AG10803 (cell line): ENCODE measurements at regions not wholly inside any gene's neighbourhood (a gene's known extent, or its start where the extent isn't known, plus 50 kb on each side); places are given as distances from the start of the nearest gene placed in this dataset.

ENCODE experiments used
- DNase-seq: peaks from one replicate; pipeline ENCODE4 v3.0.0; 2010; ENCODE audit warnings: low read depth
- H3K4me3 ChIP-seq: 2 replicates; pipeline ENCODE4 v1.5.1; 2011; ENCODE audit warnings: mild to moderate bottlenecking, low read length, control low read depth
- CTCF ChIP-seq: conservative IDR thresholded peaks from 2 replicates; pipeline ENCODE4 v1.5.1; 2011; ENCODE audit warnings: mild to moderate bottlenecking, low read length, control low read depth, inconsistent platforms

- no peak for TF ChIP-seq CTCF
- DNase-seq: no peak
- H3K4me3 ChIP-seq: no peak overlapping the region
Measured at GRCh38 chr2:52745144-52745543, 1022.5 kb upstream of the CHAC2 start.

DNA sequence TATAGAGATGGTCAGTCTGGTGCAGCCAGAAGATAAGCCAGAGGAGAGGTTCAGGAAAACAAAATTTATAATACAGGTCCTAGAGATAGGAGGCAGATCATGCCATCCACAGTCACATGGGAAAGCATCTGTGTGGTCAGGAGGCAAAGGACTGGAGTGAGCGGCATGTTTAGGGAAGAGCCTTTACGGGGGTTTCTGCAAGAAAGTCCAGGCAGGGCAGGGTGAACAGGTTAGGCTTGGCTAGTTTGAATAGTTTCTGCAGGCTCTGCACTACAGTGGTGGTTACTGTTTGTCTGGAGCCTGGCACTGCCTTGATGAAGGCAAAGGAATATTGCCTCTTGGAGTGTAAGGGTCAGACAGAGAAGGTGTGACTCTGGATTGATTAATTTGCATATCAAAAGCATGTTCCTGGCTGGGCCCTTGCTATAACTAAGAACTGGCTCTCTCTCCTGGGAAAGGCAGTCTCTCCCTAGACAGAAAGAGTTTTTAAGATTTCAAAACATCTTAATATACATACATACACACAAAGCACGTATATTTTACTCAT lies 1034.7 kb upstream of the CHAC2 start:
- H3K4me3 ChIP-seq: no peak overlapping the region
- DNase-seq: no peak
- no peak for TF ChIP-seq CTCF

DNA sequence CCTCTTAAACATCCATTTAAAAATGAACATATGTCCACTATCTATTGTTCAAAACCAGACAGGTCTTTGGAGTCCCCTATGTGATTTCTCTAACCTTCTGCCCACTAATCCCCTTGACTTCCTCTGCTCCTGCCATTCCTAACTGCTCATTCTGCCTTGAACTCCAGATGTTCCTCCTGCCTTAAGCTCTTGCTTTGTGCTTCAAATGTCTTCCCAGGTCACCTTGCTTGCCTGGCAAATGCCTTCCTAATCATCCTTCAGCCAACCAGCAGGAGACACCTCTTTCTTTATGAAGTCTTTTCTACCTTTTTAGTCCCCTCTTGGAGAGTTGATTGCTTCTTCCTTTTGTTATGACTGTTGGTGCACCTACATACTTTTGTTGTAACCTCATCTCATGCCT lies 1043.0 kb upstream of the CHAC2 start:
- no peak overlapping the region for H3K4me3 ChIP-seq
- TF ChIP-seq CTCF: no peak
- no peak for DNase-seq

DNA sequence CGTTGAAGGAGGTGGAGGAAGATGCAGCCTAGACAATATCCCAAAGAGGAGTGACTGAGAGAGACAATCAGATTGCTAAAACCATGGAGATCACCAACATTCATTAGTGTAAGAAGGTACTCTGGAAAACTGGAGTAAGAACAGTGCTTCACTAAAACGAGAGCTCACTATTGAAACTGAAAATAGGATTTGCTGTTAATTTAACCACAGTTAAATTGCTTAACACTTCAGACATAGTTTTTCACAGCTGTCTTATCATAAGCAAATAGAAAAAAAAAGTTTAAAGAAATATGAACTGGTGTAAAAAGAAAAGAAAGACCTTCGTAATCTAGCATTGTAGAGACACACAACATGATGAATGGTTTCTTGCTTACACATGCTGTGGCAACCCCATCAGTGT lies 1049.8 kb upstream of the CHAC2 start:
- H3K4me3 ChIP-seq: no peak overlapping the region
- TF ChIP-seq CTCF: no peak
- DNase-seq: no peak

DNA sequence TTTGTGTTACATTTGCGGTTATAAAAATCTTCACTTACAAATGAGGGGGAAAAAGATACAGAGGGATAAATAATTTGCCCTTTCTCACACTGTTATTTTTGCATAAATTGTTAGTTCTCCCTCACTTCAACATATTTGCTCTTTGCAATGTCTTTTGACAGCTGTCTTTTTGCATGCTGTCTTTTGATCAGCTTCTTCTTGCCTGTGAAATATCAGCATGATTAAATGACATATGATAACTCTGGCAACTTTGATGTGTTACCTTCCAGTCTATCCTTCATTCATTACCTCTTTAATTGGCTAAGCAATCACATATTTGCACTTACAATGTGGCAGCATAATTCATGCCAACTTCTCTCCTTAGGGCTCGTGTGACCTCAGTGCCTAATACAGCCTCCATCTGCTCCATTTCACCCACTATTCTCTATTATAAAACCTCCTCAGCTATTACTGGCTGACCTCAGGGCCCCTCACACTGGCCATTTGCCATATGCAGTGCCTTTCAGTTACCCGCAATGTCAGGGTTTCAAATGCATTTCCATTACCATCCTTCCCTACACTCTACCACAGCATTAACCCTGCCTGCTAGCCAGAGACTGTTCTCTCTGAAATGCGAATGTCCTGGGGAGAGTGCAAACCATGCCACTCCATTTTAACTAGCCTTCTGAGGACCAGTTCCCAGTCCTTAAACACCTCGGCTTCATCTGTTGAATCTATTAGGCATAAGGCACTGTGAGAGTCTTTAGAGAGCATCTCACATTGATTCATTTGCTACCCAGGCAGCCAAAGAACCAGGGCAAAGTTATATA lies 1056.6 kb upstream of the CHAC2 start:
- H3K4me3 ChIP-seq: no peak overlapping the region
- DNase-seq: no peak
- TF ChIP-seq CTCF: no peak

DNA sequence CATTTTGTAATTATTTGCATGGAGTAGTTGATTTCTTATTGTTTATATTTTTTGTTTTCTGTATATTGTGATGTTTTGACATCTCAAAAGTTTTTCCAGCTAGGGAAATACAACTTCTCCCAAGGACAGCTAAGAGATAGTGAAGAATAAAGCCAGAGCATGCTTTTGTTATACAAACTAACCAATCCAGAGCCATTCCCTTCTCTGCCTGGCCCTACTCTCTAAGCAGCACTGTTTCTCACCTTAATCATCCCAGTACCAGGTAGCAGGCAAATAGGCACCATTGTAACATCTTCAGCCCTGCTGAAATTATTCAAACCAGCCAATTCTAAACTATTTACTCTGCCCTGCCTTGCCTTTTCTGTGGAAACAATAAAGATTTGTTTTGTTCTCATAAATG lies 1063.4 kb upstream of the CHAC2 start:
- H3K4me3 ChIP-seq: no peak overlapping the region
- TF ChIP-seq CTCF: no peak
- DNase-seq: no peak

DNA sequence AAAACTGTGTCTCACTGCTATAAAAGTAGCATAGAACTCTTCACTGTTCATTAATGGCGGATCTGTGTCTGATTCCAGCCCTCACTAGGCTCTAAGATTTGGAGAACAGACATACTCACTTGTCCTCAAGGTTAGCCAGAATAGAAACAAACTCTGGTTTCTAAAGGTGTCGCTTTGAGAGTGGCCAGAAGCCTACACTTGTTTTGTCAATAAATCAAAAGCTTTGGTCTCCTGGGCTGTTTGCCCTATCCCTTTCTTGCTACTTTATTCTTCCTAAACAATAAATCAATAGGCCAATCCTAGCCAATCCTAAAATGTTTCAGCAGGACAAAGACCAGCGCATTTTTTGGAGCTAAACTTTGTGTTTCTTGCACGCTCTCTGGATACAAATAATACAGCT lies 1064.6 kb upstream of the CHAC2 start:
- H3K4me3 ChIP-seq: no peak overlapping the region
- TF ChIP-seq CTCF: no peak
- no peak for DNase-seq
